ENCODE measurements at regions not wholly inside any gene's neighbourhood (a gene's known extent, or its start where the extent isn't known, plus 50 kb on each side); places are given as distances from the start of the nearest gene placed in this dataset.

- H2BK15ac ChIP-seq (ENCODE audit: low read length), result no peak overlapping the region
- no peaks in the 10 kb centered on the region for H3K79me1 ChIP-seq (ENCODE audit: low read depth, low read length)
- H2BK5ac ChIP-seq (ENCODE audit: low read depth, low read length), result no peak overlapping the region
- ChIA-PET CTCF (ENCODE audit: partially characterized antibody) (no interaction called here), POLR2A (ENCODE audit: partially characterized antibody) (no interaction called here)
- no peaks in the 10 kb centered on the region for H3K36me3 ChIP-seq (ENCODE audit: control insufficient read depth in 2 of 4, insufficient read depth in 4 of 4, low read length in 3 of 4)
- no peak overlapping the region for H2AK5ac ChIP-seq (ENCODE audit: low read depth, low read length)
- 85% methylated on average over 10 of the region's 10 CpGs; no CpG with 5 or more reads in 1 of the 2 experiments for WGBS, 2 experiments (ENCODE audit: extremely low coverage in 1 of 2, insufficient coverage in 1 of 2, insufficient read length in 1 of 2, insufficient replicate concordance in 2 of 2, low coverage in 1 of 2, low lambda C conversion rate in 2 of 2, missing lambda C conversion rate in 1 of 2)
- no peak overlapping the region for H3K27ac ChIP-seq (ENCODE audit: low read depth, low read length)
- H3K23ac ChIP-seq (ENCODE audit: insufficient read length), result no peak overlapping the region
- H2BK12ac ChIP-seq (ENCODE audit: low read depth, low read length), result no peak overlapping the region
- no peaks in the 10 kb centered on the region for H3K79me2 ChIP-seq (ENCODE audit: control insufficient read depth in 1 of 2, insufficient read depth in 2 of 2, low read length in 2 of 2)
- H3K4me3 ChIP-seq (ENCODE audit: extremely low read depth in 1 of 4, insufficient read depth in 2 of 4, low read depth in 3 of 4, low read length in 4 of 4), result no peak overlapping the region
- no peaks in the 10 kb centered on the region for H3K4me1 ChIP-seq (replicated peaks in 1 of 4; ENCODE audit: control insufficient read depth in 3 of 4, insufficient read depth in 4 of 4, low read length in 3 of 4)
- no peak overlapping the region for H3K9ac ChIP-seq (replicated peaks in 1 of 4; ENCODE audit: extremely low read depth in 1 of 4, low read depth in 3 of 4, low read length in 3 of 4)
- H3K56ac ChIP-seq (replicated peaks; ENCODE audit: insufficient read length, low read depth, low read length), result no peak overlapping the region
- H4K5ac ChIP-seq (ENCODE audit: insufficient read length, low read depth, low read length), result no peak overlapping the region
- no peak overlapping the region for H3K4me2 ChIP-seq (ENCODE audit: insufficient read depth in 1 of 2, low read depth in 2 of 2, low read length in 2 of 2)
- H2BK120ac ChIP-seq (replicated peaks; ENCODE audit: low read depth, low read length), result no peak overlapping the region
- H4K91ac ChIP-seq (replicated peaks; ENCODE audit: insufficient read length, low read length), result no peak overlapping the region
- H3K9me3 ChIP-seq (ENCODE audit: insufficient read depth in 2 of 2, low read depth in 1 of 2, low read length in 1 of 2), result no peaks in the 10 kb centered on the region
- no peak for DNase-seq (ENCODE audit: low read depth in 1 of 2, low spot score in 2 of 2)
- no peak overlapping the region for H3K18ac ChIP-seq (ENCODE audit: extremely low read depth, low read length)
- H3K14ac ChIP-seq (ENCODE audit: insufficient read length), result no peak overlapping the region
- no peaks in the 10 kb centered on the region for H3K23me2 ChIP-seq (ENCODE audit: low read depth, low read length)
- H2BK20ac ChIP-seq (ENCODE audit: low read length), result no peak overlapping the region
- no peak overlapping the region for H4K8ac ChIP-seq (ENCODE audit: extremely low read depth, insufficient read depth, low read length)
- no peak overlapping the region for H2AFZ ChIP-seq (ENCODE audit: low read length)
- no peak overlapping the region for H3K4ac ChIP-seq (replicated peaks; ENCODE audit: insufficient read length, low read depth, low read length)
- peaks cover 0 to 7% (median 2%) of the 10 kb centered on the region in 4 experiments; a peak in 5 of 7 replicates for H3K27me3 ChIP-seq (replicated peaks in 1 of 4; ENCODE audit: control insufficient read depth in 3 of 4, extremely low read depth in 1 of 4, insufficient read depth in 3 of 4, low read length in 3 of 4)
- no peak for FAIRE-seq
- no peaks in the 10 kb centered on the region for H4K20me1 ChIP-seq (replicated peaks in 1 of 2; ENCODE audit: control insufficient read depth in 1 of 2, insufficient read depth in 2 of 2, low read length in 2 of 2)
- TF ChIP-seq KDM1A (IDR thresholded peaks at IDR 0.05; ENCODE audit: borderline replicate concordance, low read length) (no peak), SIN3A (conservative IDR thresholded peaks at IDR 0.05 in 1 of 2, IDR thresholded peaks at IDR 0.05 in 1 of 2; ENCODE audit: low read depth in 1 of 2, low read length in 2 of 2) (no peak), HDAC2 (IDR thresholded peaks at IDR 0.05; ENCODE audit: borderline replicate concordance in 1 of 2, low read depth in 2 of 2, low read length in 2 of 2) (no peak), ATF2 (IDR thresholded peaks at IDR 0.05; ENCODE audit: low read length) (no peak), RBBP5 (IDR thresholded peaks at IDR 0.05; ENCODE audit: borderline replicate concordance, low read depth, low read length) (no peak), KDM5A (IDR thresholded peaks at IDR 0.05; ENCODE audit: low read length) (no peak), POLR2A (IDR thresholded peaks at IDR 0.05; ENCODE audit: control extremely low read depth in 1 of 2, low read depth in 2 of 2, low read length in 2 of 2) (no peak)
Measured at GRCh38 chr5:152641970-152642805, 237.1 kb upstream of the NMUR2 start.
